Panc1 (cell line): ENCODE measurements at regions not wholly inside any gene's neighbourhood (a gene's known extent, or its start where the extent isn't known, plus 50 kb on each side); places are given as distances from the start of the nearest gene placed in this dataset.

Source experiments
- ATAC-seq: fragments of 200-7000 bp; cut with Tn5 transposase; 2 replicates; pipeline ENCODE4 v1.9.1; 2020; ENCODE audit warnings: mild to moderate bottlenecking, moderate library complexity
- BruUV-seq: library from RNA; stranded (reverse); fragments of 400-500 nt; replicated peaks from 2 replicates; lab custom pipeline; 2021; lab: Mats Ljungman, UMichigan
- CTCF ChIA-PET: fragments of 300-600 bp; sonication (Branson Sonifier 250); formaldehyde crosslinking; loops from one replicate; lab custom pipeline; 2022; ENCODE audit warnings: antibody characterized with exemption; lab: Charles Lee
- POLR2A ChIA-PET: fragments of 300-600 bp; sonication (Branson Sonifier 250); formaldehyde crosslinking; loops from one replicate; lab custom pipeline; 2022; ENCODE audit warnings: antibody characterized with exemption; lab: Charles Lee
- DNase-seq: peaks from one replicate; pipeline ENCODE4 v3.0.0-alpha.2; 2010; ENCODE audit warnings: low read depth, low spot score
- H3K27ac ChIP-seq: 2 replicates; pipeline ENCODE4 v1.5.1; 2011; ENCODE audit warnings: mild to moderate bottlenecking, low read length, inconsistent platforms
- H3K27me3 ChIP-seq: fragments of 200-500 bp; sonication (Bioruptor generic); 2 replicates; pipeline ENCODE4 v1.6.0; 2014; ENCODE audit warnings: low read length, inconsistent platforms; ENCODE audit not compliant: control insufficient read depth, insufficient read depth
- H3K36me3 ChIP-seq: fragments of 200-500 bp; sonication (Bioruptor generic); 2 replicates; pipeline ENCODE4 v1.5.1; 2014; ENCODE audit warnings: inconsistent platforms, mild to moderate bottlenecking, low read length, moderate library complexity; ENCODE audit not compliant: control insufficient read depth, insufficient read depth
- H3K4me1 ChIP-seq: 2 replicates; pipeline ENCODE4 v1.5.1; 2011; ENCODE audit warnings: inconsistent platforms, mild to moderate bottlenecking, low read length, moderate library complexity; ENCODE audit not compliant: control insufficient read depth, insufficient read depth
- H3K4me3 ChIP-seq, 2 experiments: 2 replicates each; pipeline ENCODE4 v1.5.1; 2011 to 2012; ENCODE audit warnings: low read depth in 2 of 2, low read length in 2 of 2, mild to moderate bottlenecking in 2 of 2, inconsistent platforms in 1 of 2, moderate library complexity in 1 of 2
- H3K9me3 ChIP-seq: fragments of 200-500 bp; sonication (Bioruptor generic); 2 replicates; pipeline ENCODE4 v1.5.1; 2014; ENCODE audit warnings: low read depth, mild to moderate bottlenecking, inconsistent platforms, low read length, moderate library complexity; ENCODE audit not compliant: control insufficient read depth, insufficient read depth
- CTCF ChIP-seq: fragments of 450-650 bp; IDR thresholded peaks from 2 replicates; pipeline ENCODE4 v1.5.1; 2017; ENCODE audit warnings: mild to moderate bottlenecking
- POLR2AphosphoS5 ChIP-seq: IDR thresholded peaks from 2 replicates; pipeline ENCODE4 v1.6.1; 2012; ENCODE audit warnings: mild to moderate bottlenecking, low read depth, low read length, moderate library complexity
- REST ChIP-seq, 2 experiments: IDR thresholded peaks; 2 replicates each; pipeline ENCODE4 v1.6.1; 2011 to 2012; ENCODE audit warnings: low read depth in 2 of 2, control low read depth in 1 of 2, low read length in 1 of 2, mild to moderate bottlenecking in 1 of 2, moderate library complexity in 1 of 2; ENCODE audit not compliant: insufficient read depth in 1 of 2
- SIN3A ChIP-seq: IDR thresholded peaks from 2 replicates; pipeline ENCODE4 v1.6.1; 2012; ENCODE audit warnings: low read depth, mild to moderate bottlenecking, low read length, moderate library complexity, borderline replicate concordance; ENCODE audit not compliant: insufficient read depth
- TCF7L2 ChIP-seq: IDR thresholded peaks from 2 replicates; pipeline ENCODE4 v1.6.1; 2011; ENCODE audit warnings: mild to moderate bottlenecking, low read depth, low read length, inconsistent platforms
- in situ Hi-C: cut with HindIII; loops from 2 replicates; pipeline ENCODE4 v1.10.0; 2016; ENCODE audit warnings: low sequenced_read_pairs, low pct_unique_long_range_greater_than_20kb
- intact Hi-C: fragments of 100-400 bp; cut with micrococcal nuclease; formaldehyde crosslinking; loops from one replicate; pipeline ENCODE4 v1.10.0; 2022; ENCODE audit not compliant: unreplicated experiment

GRCh38 chr7:106537119-106537518 is 123.8 kb downstream of the CCDC71L start:
- H3K27me3 ChIP-seq = no peaks in the 10 kb centered on the region
- TF ChIP-seq SIN3A (no peak), POLR2AphosphoS5 (no peak), TCF7L2 (no peak), CTCF (no peak), REST (IDR thresholded peaks at IDR 0.05; ENCODE audit: insufficient read depth in 1 of 2, low read depth in 2 of 2, low read length in 1 of 2) (no peak)
- H3K36me3 ChIP-seq = no peaks in the 10 kb centered on the region
- in situ Hi-C loops (no loop called here), intact Hi-C loops (no loop called here)
- no peak overlapping the region for H3K4me3 ChIP-seq
- no peaks in the 10 kb centered on the region for H3K9me3 ChIP-seq
- DNase-seq (no peak), ATAC-seq (no peak)
- BruUV-seq = no TSS peak
- no peak overlapping the region for H3K27ac ChIP-seq
- no peaks in the 10 kb centered on the region for H3K4me1 ChIP-seq
- CTCF ChIA-PET = no interaction called here
- POLR2A ChIA-PET = no interaction called here

GRCh38 chr7:106536079-106536478 is 124.9 kb downstream of the CCDC71L start:
- BruUV-seq = no TSS peak
- in situ Hi-C loops (no loop called here), intact Hi-C loops (no loop called here)
- DNase-seq = no peak
- no peaks in the 10 kb centered on the region for H3K36me3 ChIP-seq
- no peaks in the 10 kb centered on the region for H3K27me3 ChIP-seq
- no peaks in the 10 kb centered on the region for H3K4me1 ChIP-seq
- ATAC-seq = no peak
- H3K9me3 ChIP-seq = no peaks in the 10 kb centered on the region
- ChIA-PET POLR2A (no interaction called here), CTCF (no interaction called here)
- no peak overlapping the region for H3K27ac ChIP-seq
- no peak for TF ChIP-seq POLR2AphosphoS5
- no peak for TF ChIP-seq REST (IDR thresholded peaks at IDR 0.05; ENCODE audit: insufficient read depth in 1 of 2, low read depth in 2 of 2, low read length in 1 of 2)
- no peak for TF ChIP-seq TCF7L2
- TF ChIP-seq CTCF = no peak
- no peak for TF ChIP-seq SIN3A
- H3K4me3 ChIP-seq = no peak overlapping the region
